Body of pancreas (tissue), 4 donors: ENCODE measurements at regions not wholly inside any gene's neighbourhood (a gene's known extent, or its start where the extent isn't known, plus 50 kb on each side); places are given as distances from the start of the nearest gene placed in this dataset.

Experiments used
- CTCF ChIP-seq, 7 experiments: fragments of 450-650 bp in 4 of 7; fragments of 200-600 bp in 3 of 7; sonication (generic) in 3 of 7; IDR thresholded peaks; one replicate each; pipeline ENCODE4 v1.5.1; 2016 to 2019; ENCODE audit warnings: antibody characterized with exemption in 7 of 7
- POLR2A ChIP-seq, 3 donors: fragments of 450-650 bp; IDR thresholded peaks; one replicate each; pipeline ENCODE4 v1.6.1; 2016; ENCODE audit warnings: antibody characterized with exemption in 3 of 3, mild to moderate bottlenecking in 2 of 3

GRCh38 chr6:167701010-167701409 is 125.7 kb upstream of the AFDN start:
- TF ChIP-seq POLR2A (IDR thresholded peaks at IDR 0.05) (no peak), CTCF (IDR thresholded peaks at IDR 0.05) (no peak)
